ENCODE measurements at regions not wholly inside any gene's neighbourhood (a gene's known extent, or its start where the extent isn't known, plus 50 kb on each side); places are given as distances from the start of the nearest gene placed in this dataset.

- TF ChIP-seq PATZ1 (CRISPR knock-in tag; IDR thresholded peaks at IDR 0.05; ENCODE audit: borderline replicate concordance) = no peak
- no peak for TF ChIP-seq ISL1 (CRISPR knock-in tag; IDR thresholded peaks at IDR 0.05)
- no peak for TF ChIP-seq BACH2 (CRISPR knock-in tag; IDR thresholded peaks at IDR 0.05; ENCODE audit: borderline replicate concordance)
Observed at GRCh38 chr5:7960142-7960541, 91.2 kb downstream of the MTRR start (continued).

- TF ChIP-seq RARB (CRISPR knock-in tag; IDR thresholded peaks at IDR 0.05) (no peak), ZFP3 (CRISPR knock-in tag; IDR thresholded peaks at IDR 0.05) (no peak)
- ATAC-seq = no peak
Observed at GRCh38 chr5:7961540-7961939, 92.6 kb downstream of the MTRR start.

GRCh38 chr5:7970816-7971215 lies 101.9 kb downstream of the MTRR start:
- no peak for ATAC-seq
- TF ChIP-seq ZNF8 (CRISPR knock-in tag; IDR thresholded peaks at IDR 0.05) (no peak), ZNF70 (CRISPR knock-in tag; IDR thresholded peaks at IDR 0.05) (no peak), PATZ1 (CRISPR knock-in tag; IDR thresholded peaks at IDR 0.05; ENCODE audit: borderline replicate concordance) (no peak), TOX (CRISPR knock-in tag; IDR thresholded peaks at IDR 0.05; ENCODE audit: borderline replicate concordance) (no peak), POU6F1 (CRISPR knock-in tag; IDR thresholded peaks at IDR 0.05; ENCODE audit: borderline replicate concordance, low read depth) (no peak), CREB5 (CRISPR knock-in tag; IDR thresholded peaks at IDR 0.05; ENCODE audit: low read depth) (no peak), ESRRG (CRISPR knock-in tag; IDR thresholded peaks at IDR 0.05) (no peak), ARNTL (CRISPR knock-in tag; IDR thresholded peaks at IDR 0.05; ENCODE audit: borderline replicate concordance, low read depth) (no peak), CSRNP3 (CRISPR knock-in tag; IDR thresholded peaks at IDR 0.05) (no peak), CSDC2 (CRISPR knock-in tag; IDR thresholded peaks at IDR 0.05) (no peak), ZNF565 (CRISPR knock-in tag; conservative IDR thresholded peaks at IDR 0.05; ENCODE audit: low read depth) (no peak), BACH2 (CRISPR knock-in tag; IDR thresholded peaks at IDR 0.05; ENCODE audit: borderline replicate concordance) (no peak), ZFP30 (CRISPR knock-in tag; IDR thresholded peaks at IDR 0.05) (no peak), ISL1 (CRISPR knock-in tag; IDR thresholded peaks at IDR 0.05) (no peak), PPARA (CRISPR knock-in tag; IDR thresholded peaks at IDR 0.05; ENCODE audit: borderline replicate concordance) (no peak)

GRCh38 chr5:7976411-7977190 lies 107.7 kb downstream of the MTRR start:
- TF ChIP-seq PPARA (CRISPR knock-in tag; IDR thresholded peaks at IDR 0.05; ENCODE audit: borderline replicate concordance) = no peak
- TF ChIP-seq POU6F1 (CRISPR knock-in tag; IDR thresholded peaks at IDR 0.05; ENCODE audit: borderline replicate concordance, low read depth) = no peak
- TF ChIP-seq SNAI2 (CRISPR knock-in tag; IDR thresholded peaks at IDR 0.05) = no peak
- no peak for TF ChIP-seq OSR1 (CRISPR knock-in tag; IDR thresholded peaks at IDR 0.05)
- TF ChIP-seq TSHZ2 (CRISPR knock-in tag; IDR thresholded peaks at IDR 0.05) = no peak
- TF ChIP-seq ARNTL (CRISPR knock-in tag; IDR thresholded peaks at IDR 0.05; ENCODE audit: borderline replicate concordance, low read depth) = no peak
- TF ChIP-seq BACH2 (CRISPR knock-in tag; IDR thresholded peaks at IDR 0.05; ENCODE audit: borderline replicate concordance) = no peak
- no peak for ATAC-seq

All from SK-N-SH treated with all-trans-retinoic acid at 6 μM for 48 hours (cell line).